ENCODE measurements at regions not wholly inside any gene's neighbourhood (a gene's known extent, or its start where the extent isn't known, plus 50 kb on each side); places are given as distances from the start of the nearest gene placed in this dataset.

- no peak for TF ChIP-seq EZH2 (IDR thresholded peaks at IDR 0.05; ENCODE audit: insufficient read depth, poor library complexity, severe bottlenecking)
- TF ChIP-seq EZH2phosphoT487 (IDR thresholded peaks at IDR 0.05; ENCODE audit: insufficient read depth, low read depth), result no peak
Measured at GRCh38 chr18:10349561-10349960, 104.9 kb upstream of the APCDD1 start.

All from GM23248 (cell line).